Daoy (cell line): ENCODE measurements at regions not wholly inside any gene's neighbourhood (a gene's known extent, or its start where the extent isn't known, plus 50 kb on each side); places are given as distances from the start of the nearest gene placed in this dataset.

Experiments used
- DNase-seq: peaks from one replicate; pipeline ENCODE4 v3.0.0-alpha.2; 2015; ENCODE audit warnings: low read depth

- DNase-seq, result no peak
These were observed 988.8 kb upstream of the B3GALT2 start for GRCh38 chr1:194175251-194175650.

GRCh38 chr1:194174528-194174927 is 988.1 kb upstream of the B3GALT2 start:
- DNase-seq, result no peak

- DNase-seq, result no peak
These were observed 985.2 kb upstream of the B3GALT2 start for GRCh38 chr1:194171596-194171995.

GRCh38 chr1:194167956-194168640 is 981.7 kb upstream of the B3GALT2 start:
- no peak for DNase-seq

- no peak for DNase-seq
These were observed 978.3 kb upstream of the B3GALT2 start for GRCh38 chr1:194164755-194165154.

- no peak for DNase-seq
These were observed 975.2 kb upstream of the B3GALT2 start for GRCh38 chr1:194161591-194161990.

- no peak for DNase-seq
These were observed 973.5 kb upstream of the B3GALT2 start for GRCh38 chr1:194159941-194160340.

GRCh38 chr1:194155962-194156361 is 969.5 kb upstream of the B3GALT2 start:
- no peak for DNase-seq

- DNase-seq, result no peak
These were observed 964.6 kb upstream of the B3GALT2 start for GRCh38 chr1:194151056-194151455.

GRCh38 chr1:194150242-194150641 is 963.8 kb upstream of the B3GALT2 start:
- no peak for DNase-seq

GRCh38 chr1:194133152-194133551 is 946.7 kb upstream of the B3GALT2 start:
- DNase-seq, result no peak

GRCh38 chr1:194118086-194118485 is 931.7 kb upstream of the B3GALT2 start:
- DNase-seq, result no peak

GRCh38 chr1:194117582-194117981 is 931.2 kb upstream of the B3GALT2 start:
- DNase-seq, result peak; percentile 5

- no peak for DNase-seq
These were observed 927.9 kb upstream of the B3GALT2 start for GRCh38 chr1:194114288-194114687.

GRCh38 chr1:194105381-194105780 is 919.0 kb upstream of the B3GALT2 start:
- no peak for DNase-seq

- DNase-seq, result no peak
These were observed 917.9 kb upstream of the B3GALT2 start for GRCh38 chr1:194104247-194104844.

GRCh38 chr1:194103516-194104246 is 917.3 kb upstream of the B3GALT2 start:
- no peak for DNase-seq

GRCh38 chr1:194103101-194103500 is 916.7 kb upstream of the B3GALT2 start:
- no peak for DNase-seq

- DNase-seq, result no peak
These were observed 916.2 kb upstream of the B3GALT2 start for GRCh38 chr1:194102607-194103006.

- no peak for DNase-seq
These were observed 898.3 kb upstream of the B3GALT2 start for GRCh38 chr1:194084755-194085154.

- DNase-seq, result no peak
These were observed 895.0 kb upstream of the B3GALT2 start for GRCh38 chr1:194081444-194081843.

- DNase-seq, result no peak
These were observed 894.4 kb upstream of the B3GALT2 start for GRCh38 chr1:194080826-194081225.

GRCh38 chr1:194078765-194079164 is 892.4 kb upstream of the B3GALT2 start:
- DNase-seq, result no peak
